LNCAP (cell line): ENCODE measurements at regions not wholly inside any gene's neighbourhood (a gene's known extent, or its start where the extent isn't known, plus 50 kb on each side); places are given as distances from the start of the nearest gene placed in this dataset.

Experiments
- CTCF ChIP-seq: fragments of 450-650 bp; IDR thresholded peaks from 2 replicates; pipeline ENCODE4 v1.5.1; 2017; ENCODE audit warnings: mild to moderate bottlenecking

GRCh38 chr3:34483311-34483887 lies 685.0 kb downstream of the PDCD6IP start:
- TF ChIP-seq CTCF: no peak

DNA sequence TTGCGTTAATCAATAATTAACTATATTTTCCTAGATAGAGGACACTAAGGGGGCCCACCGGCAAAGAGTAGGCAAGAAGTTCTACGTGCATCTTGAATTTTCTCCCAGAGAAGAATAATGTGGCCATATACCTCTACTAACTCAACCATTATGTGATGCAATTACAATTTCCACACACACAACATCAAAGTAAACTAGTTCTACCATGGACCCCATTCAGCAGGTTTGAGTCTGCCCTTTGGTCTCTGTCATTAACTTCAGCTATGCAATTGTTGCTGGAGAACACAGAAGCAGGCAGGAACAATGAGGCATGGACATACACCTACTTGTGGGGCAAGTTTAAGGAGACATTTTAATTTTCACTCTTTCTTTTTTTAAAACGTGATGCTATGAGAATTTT lies 705.9 kb downstream of the PDCD6IP start:
- TF ChIP-seq CTCF: no peak

GRCh38 chr3:34504775-34505174 lies 706.3 kb downstream of the PDCD6IP start:
- no peak for TF ChIP-seq CTCF

DNA sequence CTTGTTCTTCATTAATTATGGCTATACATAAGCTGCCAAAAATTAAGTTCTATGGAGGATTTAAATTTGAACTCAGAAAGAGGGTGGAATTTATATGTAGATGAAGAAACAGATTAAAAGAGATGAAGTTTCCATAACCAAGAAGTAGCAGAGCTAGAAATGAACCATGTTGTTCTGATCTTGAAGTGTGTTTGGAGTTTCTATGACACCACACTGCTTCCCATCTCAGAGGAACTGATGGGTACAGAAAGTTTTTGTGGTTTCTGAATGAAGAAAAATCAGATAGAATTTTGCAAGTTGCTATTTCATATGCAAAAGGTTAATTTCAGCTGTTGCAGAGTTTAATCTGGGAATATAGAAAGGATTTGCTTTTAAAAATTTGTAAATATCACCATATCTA lies 710.3 kb downstream of the PDCD6IP start:
- no peak for TF ChIP-seq CTCF

- no peak for TF ChIP-seq CTCF
Observed at GRCh38 chr3:34511891-34512290, 713.5 kb downstream of the PDCD6IP start.

- no peak for TF ChIP-seq CTCF
Observed at GRCh38 chr3:34531156-34531555, 732.7 kb downstream of the PDCD6IP start.

GRCh38 chr3:34533451-34533850 lies 735.0 kb downstream of the PDCD6IP start:
- TF ChIP-seq CTCF: no peak

- no peak for TF ChIP-seq CTCF
Observed at GRCh38 chr3:34534013-34534412, 735.6 kb downstream of the PDCD6IP start.
